Activated naive CD4-positive, alpha-beta T cell treated with anti-CD3 and anti-CD28 coated beads, Interleukin-2, amount 50 U/mL, for 72 hours (primary cell): ENCODE measurements at regions not wholly inside any gene's neighbourhood (a gene's known extent, or its start where the extent isn't known, plus 50 kb on each side); places are given as distances from the start of the nearest gene placed in this dataset.
A peak's percentile ranks its signal among the peaks of the same experiment; 100 is the strongest.

Experiments used
- ATAC-seq, 2 donors: fragments of 150-1000 bp; cut with Tn5 transposase; 2 replicates each; pipeline ENCODE4 v1.10.0; 2021; ENCODE audit warnings: mild to moderate bottlenecking in 2 of 2, moderate library complexity in 2 of 2
- DNase-seq, 2 donors: peaks; one replicate each; pipeline ENCODE4 v3.0.0; 2021 to 2022; ENCODE audit warnings: low spot score in 2 of 2
- H3K27ac Mint-ChIP-seq, 2 donors: one replicate each; pipeline ENCODE4 v1.8.0; 2022; ENCODE audit warnings: mild to moderate bottlenecking in 2 of 2, mixed read lengths in 2 of 2
- H3K36me3 Mint-ChIP-seq, 2 donors: one replicate each; pipeline ENCODE4 v1.8.0; 2022; ENCODE audit warnings: mixed read lengths in 2 of 2
- H3K9me3 Mint-ChIP-seq, 2 donors: one replicate each; pipeline ENCODE4 v1.8.0; 2022; ENCODE audit warnings: mixed read lengths in 2 of 2

DNA sequence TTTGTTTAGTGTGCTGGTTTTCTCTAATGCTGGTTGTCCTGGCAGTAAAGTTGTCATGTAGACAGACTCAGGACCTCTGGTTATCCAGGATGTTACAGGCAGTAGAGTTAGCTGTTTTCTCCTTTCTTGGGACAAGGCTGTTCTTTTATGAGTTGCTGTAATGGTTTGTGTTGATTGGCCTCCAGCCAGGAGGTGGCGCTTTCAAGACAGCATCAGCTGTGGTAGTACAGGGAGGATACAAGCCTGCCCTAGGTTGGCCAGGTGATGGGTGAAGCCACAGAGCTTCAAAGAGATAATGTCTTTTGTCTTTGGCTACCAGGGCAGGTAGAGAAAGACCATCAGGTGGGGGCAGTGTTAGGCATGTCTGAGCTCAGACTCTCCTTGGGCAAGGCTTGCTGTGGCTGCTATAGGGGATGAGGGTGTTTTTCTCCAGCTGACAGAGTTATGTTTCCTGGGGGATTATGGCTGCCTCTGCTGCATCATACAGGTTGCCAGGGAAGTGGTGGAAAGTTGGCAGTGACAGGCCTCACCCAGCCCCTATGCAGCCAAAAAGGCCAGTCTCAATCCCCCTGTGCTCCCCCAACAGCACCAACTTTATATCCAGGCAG lies 127.2 kb upstream of the TAB2 start:
- peak; percentile 37 to 87 for ATAC-seq
- peak; percentile 47 to 61 for DNase-seq
- Mint-ChIP-seq H3K9me3 (peaks cover 9 to 18% of the 10 kb centered on the region in 2 donors), H3K36me3 (peaks cover 19 to 39% of the 10 kb centered on the region in 2 donors), H3K27ac (peak overlapping the region; percentile 58 to 67)

DNA sequence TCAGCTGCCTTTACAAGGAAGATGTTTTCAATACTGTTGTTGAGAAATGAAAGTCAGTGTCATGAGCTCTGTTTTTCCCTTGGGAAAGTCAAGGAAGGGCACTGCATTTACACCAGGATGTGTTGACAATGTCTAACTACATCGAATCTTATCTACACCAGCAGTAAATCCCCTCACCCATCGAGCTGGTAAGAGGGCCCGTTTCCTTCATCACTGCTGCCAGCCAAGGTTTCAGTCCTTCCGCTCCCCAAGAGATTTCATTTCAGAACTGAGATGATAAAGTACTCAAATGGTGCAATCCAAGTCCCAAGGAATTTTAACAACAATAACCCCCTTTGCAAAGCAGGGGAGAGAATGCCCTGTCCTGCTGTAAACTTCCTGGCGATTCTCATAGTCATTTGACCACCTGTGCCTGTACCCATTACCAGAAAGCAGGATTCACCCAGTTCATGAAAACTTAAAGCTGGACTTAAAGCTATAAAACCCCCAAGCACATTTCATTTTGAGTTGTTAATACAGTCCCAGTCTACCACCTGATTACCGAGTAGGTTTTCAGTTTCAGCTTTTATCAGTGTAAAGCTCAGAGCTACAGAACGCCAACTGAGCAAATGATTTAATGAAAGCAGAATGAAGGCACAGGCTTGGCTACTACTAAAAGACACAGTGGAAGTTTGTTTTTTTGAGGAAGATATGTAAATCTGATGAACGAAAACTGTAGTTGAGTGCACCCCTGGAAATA lies 122.5 kb upstream of the TAB2 start:
- H3K36me3 Mint-ChIP-seq = peaks cover 12 to 50% of the 10 kb centered on the region in 2 donors
- peaks cover 7 to 30% of the 10 kb centered on the region in 2 donors for H3K9me3 Mint-ChIP-seq
- ATAC-seq (no peak), DNase-seq (no peak)
- no peak overlapping the region for H3K27ac Mint-ChIP-seq

DNA sequence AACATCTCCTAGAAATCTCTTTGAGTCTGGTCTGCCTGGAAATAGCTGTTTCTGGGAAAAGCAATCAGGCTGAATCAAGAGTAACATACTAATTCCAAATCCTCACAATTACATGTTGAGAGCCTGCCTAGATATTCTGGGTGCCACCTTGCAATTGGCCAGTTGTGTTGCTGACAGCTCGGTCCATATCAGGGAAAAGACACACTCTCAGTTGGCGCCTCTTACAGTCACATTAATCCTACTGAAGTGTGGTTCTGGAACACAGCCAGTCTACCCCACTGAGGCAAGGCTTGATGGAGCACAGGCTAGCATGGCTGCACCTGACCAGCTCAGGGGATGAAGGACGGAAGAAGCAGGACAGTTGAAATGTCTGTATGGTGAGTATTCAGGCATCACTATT lies 121.4 kb upstream of the TAB2 start:
- ATAC-seq (no peak), DNase-seq (no peak)
- Mint-ChIP-seq H3K9me3 (peaks cover 11 to 34% of the 10 kb centered on the region in 2 donors), H3K36me3 (peaks cover 17 to 54% of the 10 kb centered on the region in 2 donors), H3K27ac (no peak overlapping the region)

DNA sequence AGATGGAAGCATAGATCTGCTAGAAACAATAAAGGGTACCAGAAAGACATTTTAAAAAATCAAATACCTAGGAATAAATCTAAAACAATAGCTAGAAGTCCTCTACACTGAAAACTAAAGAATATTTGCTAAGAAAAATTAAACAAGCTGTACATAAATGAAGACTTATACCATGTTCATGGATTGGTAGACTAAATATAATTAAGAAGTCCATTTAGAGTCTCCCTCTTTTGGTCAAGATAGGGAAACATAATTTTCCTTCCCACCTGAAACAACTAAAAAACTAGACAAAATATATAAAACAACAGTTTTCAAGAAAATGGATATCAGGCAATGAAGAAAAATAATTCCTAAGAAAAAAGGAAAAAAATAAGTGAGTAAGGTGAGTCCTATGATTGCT lies 120.0 kb upstream of the TAB2 start:
- peaks cover 13 to 34% of the 10 kb centered on the region in 2 donors for H3K9me3 Mint-ChIP-seq
- DNase-seq (no peak), ATAC-seq (no peak)
- H3K36me3 Mint-ChIP-seq = peaks cover 17 to 62% of the 10 kb centered on the region in 2 donors
- H3K27ac Mint-ChIP-seq = no peak overlapping the region

DNA sequence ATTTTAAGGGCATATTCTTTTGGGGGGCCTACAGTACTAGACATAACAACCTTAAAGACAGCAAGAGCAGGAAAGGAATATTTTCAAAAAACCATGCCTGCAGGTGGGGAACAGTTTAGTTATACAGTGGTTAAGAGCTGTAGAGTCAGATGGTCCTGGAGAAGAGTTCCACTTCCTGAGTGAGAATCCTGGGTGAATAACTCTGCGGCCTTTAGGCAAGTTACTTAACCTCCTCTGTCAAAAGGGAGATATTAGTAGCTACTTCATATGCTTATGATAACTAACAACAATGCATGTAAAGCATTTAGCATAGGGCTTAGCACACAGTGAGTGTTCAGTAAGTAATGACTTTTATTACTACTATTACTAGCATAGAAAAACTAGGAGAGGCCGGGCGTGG lies 119.2 kb upstream of the TAB2 start:
- peaks cover 17 to 62% of the 10 kb centered on the region in 2 donors for H3K36me3 Mint-ChIP-seq
- DNase-seq = no peak
- no peak overlapping the region for H3K27ac Mint-ChIP-seq
- no peak for ATAC-seq
- peaks cover 13 to 34% of the 10 kb centered on the region in 2 donors for H3K9me3 Mint-ChIP-seq

DNA sequence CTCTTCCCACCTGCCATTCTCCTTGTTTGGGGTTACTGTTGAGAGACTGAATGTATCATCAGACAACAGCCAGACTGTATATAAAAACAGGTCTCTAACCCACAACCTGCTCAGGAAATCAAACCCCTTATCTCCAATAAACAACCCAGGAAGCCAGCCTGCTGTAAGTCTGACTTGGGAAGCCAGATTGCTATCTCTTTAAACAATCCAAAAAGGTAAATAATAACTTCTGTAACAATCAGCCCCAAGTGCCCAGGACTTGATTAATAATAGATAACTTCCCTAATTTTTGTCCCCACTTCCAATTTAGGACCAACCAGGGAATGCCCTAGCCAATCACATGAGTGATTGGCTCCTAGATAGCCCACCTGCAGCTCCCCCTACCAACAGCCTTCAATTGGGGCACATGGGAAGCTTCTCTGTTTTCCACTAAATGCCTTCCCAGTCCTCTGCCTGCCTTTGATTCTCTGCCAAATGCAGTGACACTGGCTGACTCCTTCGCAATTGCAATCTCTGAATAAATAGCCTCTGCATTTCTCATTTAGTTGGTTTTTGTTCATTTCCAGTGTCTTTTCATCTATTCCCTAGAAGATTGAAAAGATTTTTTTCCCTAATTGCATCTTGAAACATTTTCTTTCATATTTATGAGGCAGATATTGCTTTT lies 117.1 kb upstream of the TAB2 start:
- peaks cover 13 to 31% of the 10 kb centered on the region in 2 donors for H3K9me3 Mint-ChIP-seq
- no peak overlapping the region for H3K27ac Mint-ChIP-seq
- no peak for ATAC-seq
- peaks cover 17 to 67% of the 10 kb centered on the region in 2 donors for H3K36me3 Mint-ChIP-seq
- no peak for DNase-seq

DNA sequence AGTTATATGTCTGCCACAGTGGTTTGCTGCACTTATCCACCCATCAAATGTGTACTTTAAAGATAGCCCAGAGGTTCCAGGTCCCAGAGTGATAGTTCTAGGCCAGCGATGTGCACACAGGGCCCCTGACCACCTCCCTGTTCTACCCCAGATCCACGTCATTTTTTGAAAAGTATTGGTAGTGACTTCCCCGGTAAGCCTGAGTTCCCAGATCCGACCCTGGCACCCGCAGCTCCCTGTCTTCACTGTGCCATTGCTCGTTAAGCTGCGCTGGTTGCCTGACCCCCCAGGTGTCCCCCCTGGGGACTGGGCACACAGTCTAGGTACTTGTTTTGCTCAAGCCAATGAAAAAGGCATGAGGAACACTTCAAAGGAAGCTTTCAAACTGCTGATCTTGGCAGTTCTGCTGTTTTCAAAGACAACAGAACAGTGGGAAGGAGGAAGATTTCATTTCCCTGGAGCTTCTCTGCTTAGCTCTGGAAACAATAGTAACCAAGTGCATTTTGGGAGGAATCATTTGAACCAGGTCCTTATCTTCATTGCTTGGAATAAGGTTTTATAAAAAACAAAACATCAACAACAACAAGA lies 116.3 kb upstream of the TAB2 start:
- peaks cover 13 to 29% of the 10 kb centered on the region in 2 donors for H3K9me3 Mint-ChIP-seq
- DNase-seq (no peak), ATAC-seq (no peak)
- no peak overlapping the region for H3K27ac Mint-ChIP-seq
- peaks cover 17 to 68% of the 10 kb centered on the region in 2 donors for H3K36me3 Mint-ChIP-seq

DNA sequence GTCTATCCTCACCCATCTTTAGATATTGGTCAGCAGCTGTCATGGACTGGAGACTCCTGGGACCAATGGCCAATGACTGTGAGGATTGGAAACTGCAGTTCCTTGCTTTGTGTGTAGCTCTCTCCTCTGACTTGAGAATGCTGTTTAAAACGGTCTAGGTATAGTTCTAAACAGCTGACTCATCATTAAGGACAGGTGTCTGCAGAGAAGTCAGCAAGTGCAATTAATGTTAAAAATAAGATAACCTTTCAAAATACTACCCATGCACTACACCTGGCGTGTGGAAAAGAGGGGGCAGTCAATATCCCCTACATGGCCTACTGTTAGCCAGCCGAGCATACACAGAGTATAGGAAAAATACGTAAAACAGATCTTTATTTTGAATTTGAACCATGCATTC lies 115.4 kb upstream of the TAB2 start:
- H3K36me3 Mint-ChIP-seq = peaks cover 10 to 58% of the 10 kb centered on the region in 2 donors
- no peak for ATAC-seq
- H3K9me3 Mint-ChIP-seq = peaks cover 10 to 19% of the 10 kb centered on the region in 2 donors
- DNase-seq = no peak
- H3K27ac Mint-ChIP-seq = no peak overlapping the region

DNA sequence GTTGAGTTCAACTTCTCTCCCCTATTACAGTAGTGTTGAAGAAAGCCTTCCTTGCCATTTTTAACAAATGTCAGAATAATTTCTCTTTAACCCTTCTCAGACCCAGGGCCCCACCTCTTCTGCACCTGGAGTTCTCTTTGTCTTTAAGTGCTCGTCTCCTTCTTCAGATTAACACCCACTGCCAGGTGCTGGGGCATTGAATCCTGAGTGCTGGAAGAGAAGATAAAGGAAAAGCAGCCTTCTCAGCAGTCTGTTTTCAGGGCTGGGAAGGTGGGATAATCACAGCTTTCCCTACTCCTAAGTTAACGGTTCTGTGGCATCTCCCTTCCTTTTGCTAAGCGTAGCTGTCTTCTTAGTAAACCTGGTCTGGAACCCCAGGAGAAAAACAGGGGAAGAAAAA lies 114.6 kb upstream of the TAB2 start:
- peaks cover 9 to 52% of the 10 kb centered on the region in 2 donors for H3K36me3 Mint-ChIP-seq
- H3K9me3 Mint-ChIP-seq = peaks cover 6 to 13% of the 10 kb centered on the region in 2 donors
- peak overlapping the region in 1 of 2 donors; percentile 61 for H3K27ac Mint-ChIP-seq

DNA sequence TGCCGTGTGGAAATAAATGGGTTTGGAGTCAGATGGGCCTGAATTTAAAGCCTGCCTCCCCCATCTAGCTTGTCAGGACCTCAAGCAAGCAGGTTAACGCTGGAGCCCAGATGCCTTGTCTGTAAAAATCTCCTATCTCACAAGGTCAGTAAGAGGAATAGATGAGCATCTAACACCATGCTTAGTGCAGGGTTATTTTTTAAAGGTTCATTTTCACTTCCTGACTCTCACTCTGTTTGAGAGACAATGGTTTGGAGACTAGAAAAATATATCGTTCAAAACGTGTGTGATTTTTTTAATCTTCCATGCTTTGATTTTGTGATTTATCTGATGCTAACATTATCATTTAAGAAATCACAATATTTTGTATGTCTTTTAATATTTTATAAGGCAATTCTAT lies 114.0 kb upstream of the TAB2 start:
- H3K36me3 Mint-ChIP-seq = peaks cover 9 to 52% of the 10 kb centered on the region in 2 donors
- H3K27ac Mint-ChIP-seq = no peak overlapping the region
- no peak for DNase-seq
- no peak for ATAC-seq
- H3K9me3 Mint-ChIP-seq = peaks cover 6 to 16% of the 10 kb centered on the region in 2 donors

More for the DNA sequence above, 114.6 kb upstream of the TAB2 start:
- no peak for DNase-seq
- no peak for ATAC-seq

DNA sequence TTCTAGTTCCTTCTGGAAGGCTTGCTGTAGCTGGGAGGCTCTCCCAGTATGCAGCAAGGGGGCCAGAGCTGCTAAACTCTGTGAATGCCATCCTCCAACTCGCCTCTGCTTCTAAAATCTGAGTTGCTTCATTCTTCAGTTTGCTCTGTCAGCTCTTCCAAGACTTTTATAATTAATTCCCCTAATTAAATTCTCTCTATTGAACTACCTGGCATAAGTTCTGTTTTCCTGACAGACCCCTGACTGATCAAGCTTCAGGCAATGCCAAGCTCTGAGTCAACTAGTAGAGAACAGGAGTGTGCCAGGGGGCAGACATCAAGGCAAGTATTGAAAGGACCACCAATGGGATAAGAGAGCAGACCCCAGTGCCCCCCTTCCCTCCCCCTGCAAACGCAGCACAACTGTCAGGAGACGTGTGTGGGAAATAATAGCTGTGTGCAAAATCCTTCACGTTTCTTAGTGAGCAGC lies 109.3 kb upstream of the TAB2 start:
- H3K36me3 Mint-ChIP-seq = peaks cover 0 to 53% of the 10 kb centered on the region in 2 donors

DNA sequence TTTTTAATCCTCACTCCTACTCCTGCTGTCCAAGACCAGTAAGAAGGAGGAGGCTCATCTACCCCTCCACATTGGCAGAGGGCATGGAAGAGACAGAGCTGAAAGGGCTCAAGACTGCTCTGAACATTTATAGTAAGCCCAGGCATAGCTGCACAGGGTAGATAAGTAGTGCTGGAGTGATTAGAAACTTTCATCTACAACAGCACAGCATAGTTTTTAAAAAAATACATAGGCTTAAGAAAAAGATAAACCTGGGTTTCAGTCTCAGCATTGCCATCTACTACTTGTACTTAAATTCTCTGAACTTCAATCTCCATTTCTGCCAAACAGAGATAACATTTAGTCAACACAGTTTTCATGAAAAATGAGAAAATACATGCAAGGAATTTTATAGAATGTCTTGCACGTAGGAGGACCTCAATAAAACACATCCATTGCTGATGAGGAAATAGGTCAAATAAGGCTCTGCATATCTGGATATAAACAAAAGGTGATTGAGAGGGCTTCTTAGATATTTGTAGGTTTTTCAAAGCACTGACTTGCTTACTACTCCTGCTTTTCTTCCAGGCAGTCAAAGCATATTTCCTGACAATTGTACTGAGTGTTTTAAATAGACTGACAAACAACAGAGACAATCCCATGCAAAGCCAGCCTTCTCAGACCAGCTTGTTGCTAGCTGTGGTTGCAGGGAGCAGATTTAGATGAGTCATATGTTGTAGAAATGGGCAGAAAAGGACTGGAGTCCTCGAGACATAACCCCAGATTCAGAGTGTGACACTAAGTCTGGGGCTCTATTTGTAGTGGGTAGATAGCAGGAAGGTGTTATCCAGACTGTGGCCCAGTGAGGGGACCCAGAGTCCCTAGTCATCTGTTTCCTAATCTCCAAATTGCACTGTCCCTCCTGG lies 107.4 kb upstream of the TAB2 start:
- DNase-seq = peak in 1 of 2 donors; percentile 23

More for the DNA sequence above, 109.3 kb upstream of the TAB2 start:
- Mint-ChIP-seq H3K9me3 (peaks cover 4 to 13% of the 10 kb centered on the region in 2 donors), H3K27ac (no peak overlapping the region)
- no peak for ATAC-seq
- DNase-seq = no peak

DNA sequence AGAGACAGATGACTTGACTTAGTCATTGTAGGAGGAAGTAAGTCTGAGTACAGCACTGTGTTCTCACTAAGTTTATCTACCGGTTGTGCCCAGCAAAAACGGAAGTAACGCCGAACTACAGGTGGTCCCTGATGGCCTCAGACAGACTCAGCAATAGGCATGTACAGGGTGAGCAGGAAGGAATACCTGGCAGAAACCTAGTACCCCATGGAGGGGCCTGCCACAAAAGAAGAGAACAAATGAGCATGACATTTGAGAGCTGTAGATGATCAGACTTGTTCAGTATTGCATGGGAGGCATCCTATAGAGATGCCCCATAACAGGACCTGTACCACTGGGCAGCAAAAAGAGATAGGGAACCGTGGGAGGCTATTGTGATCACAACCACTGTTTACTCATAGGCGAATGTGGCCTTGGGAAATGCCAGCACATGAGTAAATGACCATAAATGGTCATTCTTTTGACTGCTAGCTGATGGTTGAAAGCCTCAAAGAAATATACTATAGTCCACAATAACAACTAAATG lies 106.4 kb upstream of the TAB2 start:
- peak; percentile 35 to 53 for ATAC-seq
- peak in 1 of 2 donors; percentile 35 for DNase-seq
- Mint-ChIP-seq H3K27ac (peak overlapping the region in 1 of 2 donors; percentile 95), H3K9me3 (peaks cover 4 to 13% of the 10 kb centered on the region in 2 donors), H3K36me3 (peaks cover 0 to 38% of the 10 kb centered on the region in 2 donors)

More for the DNA sequence above, 107.4 kb upstream of the TAB2 start:
- Mint-ChIP-seq H3K36me3 (peaks cover 0 to 45% of the 10 kb centered on the region in 2 donors), H3K9me3 (peaks cover 4 to 13% of the 10 kb centered on the region in 2 donors), H3K27ac (peak overlapping the region in 1 of 2 donors; percentile 95)
- peak; percentile 61 to 70 for ATAC-seq

DNA sequence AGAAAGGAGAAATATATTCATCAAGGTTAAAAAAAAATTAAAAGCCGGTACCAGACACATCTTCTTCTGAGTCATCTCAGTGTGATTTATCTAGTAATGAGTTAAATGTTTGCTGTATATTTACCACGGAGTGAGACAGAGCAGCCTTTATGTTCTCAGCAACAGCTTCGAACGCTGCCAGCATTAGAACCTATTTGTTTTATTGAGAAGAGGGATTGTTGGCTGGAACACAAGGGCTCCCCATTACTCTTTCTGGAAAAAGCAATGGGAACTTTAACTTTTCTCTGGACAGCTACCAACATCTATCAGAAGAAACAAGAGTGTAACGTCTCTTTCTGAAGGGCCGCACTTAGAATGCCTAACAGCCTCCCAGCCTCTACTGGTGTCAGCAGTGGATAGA lies 105.3 kb upstream of the TAB2 start:
- Mint-ChIP-seq H3K27ac (peak overlapping the region in 1 of 2 donors; percentile 83), H3K36me3 (peaks cover 0 to 43% of the 10 kb centered on the region in 2 donors), H3K9me3 (peaks cover 4 to 13% of the 10 kb centered on the region in 2 donors)
- DNase-seq (no peak), ATAC-seq (peak; percentile 36 to 72)
